Sigmoid colon (tissue), 6 donors: ENCODE measurements at regions not wholly inside any gene's neighbourhood (a gene's known extent, or its start where the extent isn't known, plus 50 kb on each side); places are given as distances from the start of the nearest gene placed in this dataset.

Experiments used
- DNase-seq: peaks from one replicate; pipeline ENCODE4 v3.0.0-alpha.2; 2019
- H3K27ac ChIP-seq, 4 donors: fragments of 200-600 bp; sonication (generic); one replicate each; pipeline ENCODE4 v1.5.1; 2016 to 2019; ENCODE audit warnings: mild to moderate bottlenecking in 1 of 4
- H3K27me3 ChIP-seq, 3 donors: fragments of 200-600 bp; sonication (generic); one replicate each; pipeline ENCODE4 v1.5.1; 2019; ENCODE audit warnings: mild to moderate bottlenecking in 1 of 3
- H3K36me3 ChIP-seq, 4 donors: fragments of 200-600 bp; sonication (generic); one replicate each; pipeline ENCODE4 v1.5.1; 2016 to 2019
- H3K4me1 ChIP-seq, 4 donors: fragments of 200-600 bp; sonication (generic); one replicate each; pipeline ENCODE4 v1.5.1; 2017 to 2019
- H3K4me3 ChIP-seq, 4 donors: fragments of 200-600 bp; sonication (generic); one replicate each; pipeline ENCODE4 v1.5.1; 2017 to 2019; ENCODE audit warnings: mild to moderate bottlenecking in 2 of 4, moderate library complexity in 1 of 4
- H3K9me3 ChIP-seq, 4 donors: fragments of 200-600 bp in 3 of 4; sonication (generic) in 3 of 4; one replicate each; pipeline versions ENCODE4 v1.5.1 to v1.6.1; 2013 to 2019
- EP300 ChIP-seq, 4 donors: sonication (generic); formaldehyde crosslinking; IDR thresholded peaks; one replicate each; pipeline ENCODE4 v1.6.1; 2017; ENCODE audit warnings: antibody characterized with exemption in 4 of 4
- POLR2A ChIP-seq, 2 donors: fragments of 450-650 bp; IDR thresholded peaks; one replicate each; pipeline ENCODE4 v1.6.1; 2016; ENCODE audit warnings: antibody characterized with exemption in 2 of 2, mild to moderate bottlenecking in 2 of 2, moderate library complexity in 2 of 2
- POLR2AphosphoS5 ChIP-seq, 4 donors: sonication (generic); formaldehyde crosslinking; IDR thresholded peaks; one replicate each; pipeline ENCODE4 v1.6.1; 2017; ENCODE audit warnings: antibody characterized with exemption in 4 of 4
- WGBS, 2 donors: extraction: QIAGEN DNeasy Blood & Tissue Kit; methylation state at CpG; one replicate each; pipeline ENCODE4 v1.1.7; 2013; 5-methylcytosine and 5-hydroxymethylcytosine counted together
- intact Hi-C: fragments of 100-400 bp; cut with DNase I; formaldehyde crosslinking; loops from one replicate; pipeline ENCODE4 v1.15.1; 2023
- TF ChIP-seq, protein P1 (sequence below), 4 experiments: fragments of 450-650 bp in 3 of 4; fragments of 200-600 bp in 1 of 4; IDR thresholded peaks; one replicate each; pipeline ENCODE4 v1.5.1; 2016 to 2019; ENCODE audit warnings: antibody characterized with exemption in 4 of 4, mild to moderate bottlenecking in 3 of 4, moderate library complexity in 2 of 4
- donor health status: healthy with polysubstance abuse.
- donor health status: healthy.

DNA sequence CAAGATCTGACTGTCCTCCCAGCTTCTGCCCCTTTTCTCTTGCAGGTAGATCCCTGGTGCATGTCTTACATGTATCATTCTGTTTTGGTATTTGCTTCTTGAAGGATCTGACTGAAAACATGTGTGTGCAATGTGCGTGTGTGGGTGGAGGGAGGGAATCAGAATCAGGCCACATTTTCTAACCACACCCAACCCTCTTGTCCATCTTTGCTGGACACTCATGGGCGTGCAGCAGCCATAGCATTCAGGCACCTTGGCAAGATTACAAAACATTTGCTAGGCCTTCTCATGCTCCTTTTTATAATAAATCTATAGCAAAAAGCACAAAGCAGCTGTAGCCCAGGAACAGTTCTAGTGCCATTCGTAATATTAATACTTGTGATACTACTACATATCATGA, 233.6 kb upstream of the E2F7 start:
- no peak overlapping the region for H3K27ac ChIP-seq
- no peak for DNase-seq
- intact Hi-C loops, result no loop called here
- no peak overlapping the region for H3K4me3 ChIP-seq
- no peaks in the 10 kb centered on the region for H3K9me3 ChIP-seq
- no peaks in the 10 kb centered on the region for H3K36me3 ChIP-seq
- H3K4me1 ChIP-seq, result no peaks in the 10 kb centered on the region
- TF ChIP-seq, protein P1, sequence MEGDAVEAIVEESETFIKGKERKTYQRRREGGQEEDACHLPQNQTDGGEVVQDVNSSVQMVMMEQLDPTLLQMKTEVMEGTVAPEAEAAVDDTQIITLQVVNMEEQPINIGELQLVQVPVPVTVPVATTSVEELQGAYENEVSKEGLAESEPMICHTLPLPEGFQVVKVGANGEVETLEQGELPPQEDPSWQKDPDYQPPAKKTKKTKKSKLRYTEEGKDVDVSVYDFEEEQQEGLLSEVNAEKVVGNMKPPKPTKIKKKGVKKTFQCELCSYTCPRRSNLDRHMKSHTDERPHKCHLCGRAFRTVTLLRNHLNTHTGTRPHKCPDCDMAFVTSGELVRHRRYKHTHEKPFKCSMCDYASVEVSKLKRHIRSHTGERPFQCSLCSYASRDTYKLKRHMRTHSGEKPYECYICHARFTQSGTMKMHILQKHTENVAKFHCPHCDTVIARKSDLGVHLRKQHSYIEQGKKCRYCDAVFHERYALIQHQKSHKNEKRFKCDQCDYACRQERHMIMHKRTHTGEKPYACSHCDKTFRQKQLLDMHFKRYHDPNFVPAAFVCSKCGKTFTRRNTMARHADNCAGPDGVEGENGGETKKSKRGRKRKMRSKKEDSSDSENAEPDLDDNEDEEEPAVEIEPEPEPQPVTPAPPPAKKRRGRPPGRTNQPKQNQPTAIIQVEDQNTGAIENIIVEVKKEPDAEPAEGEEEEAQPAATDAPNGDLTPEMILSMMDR (IDR thresholded peaks at IDR 0.05), result no peak
- TF ChIP-seq EP300 (IDR thresholded peaks at IDR 0.05), result no peak
- TF ChIP-seq POLR2AphosphoS5 (IDR thresholded peaks at IDR 0.05), result no peak
- no peak for TF ChIP-seq POLR2A (IDR thresholded peaks at IDR 0.05)
- H3K27me3 ChIP-seq, result no peaks in the 10 kb centered on the region
- WGBS, 2 donors, result 86 to 87% methylated on average over 3 of the region's 3 CpGs

DNA sequence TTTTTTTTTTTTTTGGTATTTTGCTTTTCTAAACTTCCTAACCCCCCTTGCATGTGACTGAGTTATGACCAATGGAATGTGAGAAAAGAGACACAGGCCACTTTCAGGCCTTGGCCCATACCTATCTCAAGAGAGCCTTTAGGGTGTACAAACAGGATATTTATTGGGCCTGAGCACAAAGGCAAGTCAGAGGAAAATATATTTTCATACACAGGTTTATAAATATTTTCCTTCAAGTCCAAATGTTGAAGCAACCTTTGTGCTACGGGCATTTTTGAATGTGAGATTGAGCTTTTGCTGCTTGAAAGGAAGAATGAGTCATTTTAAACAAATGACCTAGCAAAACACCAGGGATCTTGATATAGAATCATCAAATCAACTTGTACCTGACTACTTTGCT, 228.6 kb upstream of the E2F7 start:
- Histone ChIP-seq H3K27ac (no peak overlapping the region), H3K4me3 (no peak overlapping the region), H3K9me3 (no peaks in the 10 kb centered on the region), H3K27me3 (no peaks in the 10 kb centered on the region), H3K4me1 (no peaks in the 10 kb centered on the region), H3K36me3 (no peaks in the 10 kb centered on the region)
- 70 to 84% methylated on average over 1 of the region's 1 CpG for WGBS, 2 donors
- TF ChIP-seq EP300 (IDR thresholded peaks at IDR 0.05) (no peak), POLR2A (IDR thresholded peaks at IDR 0.05) (no peak), POLR2AphosphoS5 (IDR thresholded peaks at IDR 0.05) (no peak)
- TF ChIP-seq, protein P1 (IDR thresholded peaks at IDR 0.05), result no peak
- intact Hi-C loops, result no loop called here
- no peak for DNase-seq

DNA sequence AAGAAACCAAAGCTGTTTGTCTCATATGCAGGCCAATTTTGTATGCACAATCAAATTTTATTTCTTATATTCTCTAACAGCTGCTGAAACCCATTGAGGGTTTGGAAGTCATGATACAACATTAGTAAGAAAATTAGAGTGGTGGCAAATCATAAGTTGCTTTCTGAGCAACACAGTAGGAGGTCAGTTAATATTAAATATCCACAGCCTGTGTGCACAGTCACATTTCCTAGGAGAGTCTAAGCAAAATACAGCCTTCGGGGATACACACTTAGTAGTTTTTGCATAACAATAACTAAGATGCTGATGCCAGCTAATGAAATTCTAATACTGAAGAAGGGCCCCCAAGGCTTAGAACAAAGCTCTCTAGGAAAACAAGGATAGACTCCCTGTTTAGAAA, 209.6 kb upstream of the E2F7 start:
- H3K36me3 ChIP-seq, result no peaks in the 10 kb centered on the region
- no peaks in the 10 kb centered on the region for H3K9me3 ChIP-seq
- TF ChIP-seq EP300 (IDR thresholded peaks at IDR 0.05) (no peak), POLR2AphosphoS5 (IDR thresholded peaks at IDR 0.05) (no peak), POLR2A (IDR thresholded peaks at IDR 0.05) (no peak)
- TF ChIP-seq, protein P1 (IDR thresholded peaks at IDR 0.05), result no peak
- H3K27me3 ChIP-seq, result no peaks in the 10 kb centered on the region
- H3K4me1 ChIP-seq, result no peaks in the 10 kb centered on the region
- WGBS, 2 donors, result 83 to 86% methylated on average over 1 of the region's 1 CpG
- no peak for DNase-seq
- H3K4me3 ChIP-seq, result no peak overlapping the region
- no peak overlapping the region for H3K27ac ChIP-seq
- intact Hi-C loops, result no loop called here

DNA sequence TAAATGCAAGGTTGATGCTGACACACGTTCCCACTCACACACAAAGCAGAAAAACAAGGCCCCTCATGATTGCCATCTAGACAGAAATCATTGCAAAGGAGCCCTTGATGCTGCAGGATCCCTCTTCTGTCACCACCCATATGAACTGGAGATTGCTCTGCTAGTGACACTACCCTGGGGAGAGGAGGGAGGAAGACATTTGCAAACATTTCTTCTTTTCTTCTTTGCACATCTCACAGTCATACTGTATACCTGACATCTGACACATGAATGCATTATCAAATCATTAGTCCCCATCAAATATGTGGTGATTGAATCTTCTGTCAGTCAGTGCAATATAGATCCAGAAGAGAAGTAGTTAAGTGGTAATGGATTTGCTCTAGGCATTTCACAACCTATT, 208.5 kb upstream of the E2F7 start:
- Histone ChIP-seq H3K36me3 (no peaks in the 10 kb centered on the region), H3K4me3 (no peak overlapping the region), H3K27ac (no peak overlapping the region), H3K27me3 (no peaks in the 10 kb centered on the region), H3K4me1 (no peaks in the 10 kb centered on the region), H3K9me3 (no peaks in the 10 kb centered on the region)
- intact Hi-C loops, result no loop called here
- 59 to 68% methylated on average over 1 of the region's 1 CpG for WGBS, 2 donors
- TF ChIP-seq POLR2A (IDR thresholded peaks at IDR 0.05), result no peak
- TF ChIP-seq, protein P1 (IDR thresholded peaks at IDR 0.05), result no peak
- TF ChIP-seq POLR2AphosphoS5 (IDR thresholded peaks at IDR 0.05), result no peak
- TF ChIP-seq EP300 (IDR thresholded peaks at IDR 0.05), result no peak
- DNase-seq, result no peak

DNA sequence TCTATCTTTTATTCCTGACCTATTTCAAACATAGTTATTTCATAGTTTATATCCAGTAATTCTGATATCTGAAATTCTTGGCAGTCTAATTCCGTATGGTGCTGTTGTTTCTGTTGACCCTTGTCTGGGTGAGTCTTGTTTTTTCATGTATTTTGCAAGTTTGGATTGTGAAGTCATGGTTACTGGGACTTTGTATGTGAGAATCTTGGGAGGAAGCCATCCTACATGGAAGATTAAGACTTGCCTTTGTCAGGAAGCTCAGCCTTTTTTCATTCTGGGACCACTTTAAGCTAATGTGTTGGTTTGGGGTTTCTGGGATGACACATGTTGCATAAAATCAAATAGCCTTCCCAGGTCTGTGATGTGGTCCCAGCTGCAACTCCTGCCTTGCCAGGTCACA, 191.6 kb upstream of the E2F7 start:
- no peak overlapping the region for H3K27ac ChIP-seq
- peaks cover 0 to 2% (median 0%) of the 10 kb centered on the region in 4 donors for H3K9me3 ChIP-seq
- no peaks in the 10 kb centered on the region for H3K4me1 ChIP-seq
- TF ChIP-seq, protein P1 (IDR thresholded peaks at IDR 0.05), result no peak
- TF ChIP-seq POLR2A (IDR thresholded peaks at IDR 0.05) (no peak), EP300 (IDR thresholded peaks at IDR 0.05) (no peak), POLR2AphosphoS5 (IDR thresholded peaks at IDR 0.05) (no peak)
- intact Hi-C loops, result no loop called here
- H3K4me3 ChIP-seq, result no peak overlapping the region
- H3K27me3 ChIP-seq, result no peaks in the 10 kb centered on the region
- no peaks in the 10 kb centered on the region for H3K36me3 ChIP-seq
- WGBS, 2 donors, result 14 to 49% methylated on average over 1 of the region's 1 CpG
- DNase-seq, result no peak
